Stimulated activated CD8-positive, alpha-beta memory T cell treated with anti-CD3 and anti-CD28 coated beads, Interleukin-7, amount 100 ng/mL, for 4 hours (primary cell): ENCODE measurements at regions not wholly inside any gene's neighbourhood (a gene's known extent, or its start where the extent isn't known, plus 50 kb on each side); places are given as distances from the start of the nearest gene placed in this dataset.

Experiments
- DNase-seq, 2 donors: peaks; one replicate each; pipeline ENCODE4 v3.0.0-alpha.2; 2020; ENCODE audit warnings: low read depth in 2 of 2

DNA sequence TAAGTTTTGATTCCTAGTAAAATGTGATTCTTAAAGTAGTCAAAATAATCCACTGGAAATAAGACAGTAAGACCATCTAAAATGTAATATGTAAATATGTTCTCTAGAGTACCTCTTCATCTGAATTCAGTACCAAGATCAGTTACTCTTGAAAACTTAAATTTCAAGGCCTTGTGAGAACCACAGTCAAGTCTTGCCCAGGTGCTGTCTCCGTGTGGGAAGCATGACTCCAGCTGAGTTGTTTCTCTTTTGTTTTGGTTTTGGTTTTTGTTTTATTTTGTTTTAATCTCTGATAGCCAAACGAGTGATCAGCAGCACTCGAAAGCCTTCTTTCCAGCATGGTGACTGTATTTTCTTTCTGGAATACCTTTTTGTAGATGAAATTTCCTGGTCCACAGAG is 907.0 kb downstream of the KCNJ18 start:
- DNase-seq = no peak

GRCh38 chr17:22600644-22601298 is 908.4 kb downstream of the KCNJ18 start:
- no peak for DNase-seq
